ENCODE measurements at regions not wholly inside any gene's neighbourhood (a gene's known extent, or its start where the extent isn't known, plus 50 kb on each side); places are given as distances from the start of the nearest gene placed in this dataset.

DNA sequence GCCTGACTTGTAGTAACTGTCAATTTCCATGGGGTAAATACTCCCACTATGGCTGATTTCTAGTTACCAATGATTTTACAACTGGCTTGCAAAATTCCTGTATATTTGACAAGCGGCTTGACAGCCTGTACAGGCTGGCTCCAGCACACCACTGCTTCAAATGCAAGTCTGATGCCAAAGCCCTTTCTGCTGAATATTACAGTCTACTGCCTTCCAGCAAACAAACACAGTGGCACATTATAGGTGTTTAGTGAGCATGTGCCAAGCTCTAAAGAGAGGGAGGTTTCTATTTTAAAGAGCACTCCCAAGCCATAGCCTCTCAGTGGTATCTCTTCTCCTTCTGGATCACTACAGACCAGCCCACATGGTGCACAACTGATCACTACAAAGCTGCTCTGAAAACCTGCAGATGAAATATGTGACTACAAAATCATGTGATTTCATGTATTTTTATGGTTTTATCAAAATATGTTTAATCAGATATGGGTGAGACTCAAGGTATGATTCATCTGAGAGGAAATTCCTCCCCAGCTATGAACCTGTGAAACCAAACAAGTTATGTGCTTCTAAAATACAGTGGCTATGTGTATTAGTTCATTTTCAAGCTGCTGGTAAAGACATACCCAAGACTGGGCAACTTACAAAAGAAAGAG is 101.5 kb downstream of the RPAP3 start:
- TF ChIP-seq, protein P1, sequence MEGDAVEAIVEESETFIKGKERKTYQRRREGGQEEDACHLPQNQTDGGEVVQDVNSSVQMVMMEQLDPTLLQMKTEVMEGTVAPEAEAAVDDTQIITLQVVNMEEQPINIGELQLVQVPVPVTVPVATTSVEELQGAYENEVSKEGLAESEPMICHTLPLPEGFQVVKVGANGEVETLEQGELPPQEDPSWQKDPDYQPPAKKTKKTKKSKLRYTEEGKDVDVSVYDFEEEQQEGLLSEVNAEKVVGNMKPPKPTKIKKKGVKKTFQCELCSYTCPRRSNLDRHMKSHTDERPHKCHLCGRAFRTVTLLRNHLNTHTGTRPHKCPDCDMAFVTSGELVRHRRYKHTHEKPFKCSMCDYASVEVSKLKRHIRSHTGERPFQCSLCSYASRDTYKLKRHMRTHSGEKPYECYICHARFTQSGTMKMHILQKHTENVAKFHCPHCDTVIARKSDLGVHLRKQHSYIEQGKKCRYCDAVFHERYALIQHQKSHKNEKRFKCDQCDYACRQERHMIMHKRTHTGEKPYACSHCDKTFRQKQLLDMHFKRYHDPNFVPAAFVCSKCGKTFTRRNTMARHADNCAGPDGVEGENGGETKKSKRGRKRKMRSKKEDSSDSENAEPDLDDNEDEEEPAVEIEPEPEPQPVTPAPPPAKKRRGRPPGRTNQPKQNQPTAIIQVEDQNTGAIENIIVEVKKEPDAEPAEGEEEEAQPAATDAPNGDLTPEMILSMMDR (IDR thresholded peaks at IDR 0.05; ENCODE audit: poor library complexity): no peak
- TF ChIP-seq EZH2phosphoT487 (IDR thresholded peaks at IDR 0.05; ENCODE audit: low read depth, severe bottlenecking, unreplicated experiment): no peak
